IPS-15b (cell line): ENCODE measurements at regions not wholly inside any gene's neighbourhood (a gene's known extent, or its start where the extent isn't known, plus 50 kb on each side); places are given as distances from the start of the nearest gene placed in this dataset.
"Not testable (repeated sequence)": the region's sequence is repeated elsewhere in the genome, so short reads cannot be mapped to it uniquely, and the experiment has no call there.

Source experiments
- H3K27me3 ChIP-seq: one replicate; pipeline ENCODE4 v1.6.1; 2013; ENCODE audit warnings: low read length; ENCODE audit not compliant: control insufficient read depth, insufficient read depth
- H3K36me3 ChIP-seq: one replicate; pipeline ENCODE4 v1.6.1; 2013; ENCODE audit warnings: low read length; ENCODE audit not compliant: control insufficient read depth, insufficient read depth
- H3K4me1 ChIP-seq: one replicate; pipeline ENCODE4 v1.6.1; 2013; ENCODE audit warnings: mild to moderate bottlenecking, low read length; ENCODE audit not compliant: control insufficient read depth, insufficient read depth
- H3K4me3 ChIP-seq: one replicate; pipeline ENCODE4 v1.5.1; 2013; ENCODE audit warnings: low read depth, low read length
- H3K9ac ChIP-seq: one replicate; pipeline ENCODE4 v1.6.1; 2013; ENCODE audit warnings: low read depth, mild to moderate bottlenecking, low read length
- H3K9me3 ChIP-seq: one replicate; pipeline ENCODE4 v1.6.1; 2013; ENCODE audit warnings: mild to moderate bottlenecking, low read length; ENCODE audit not compliant: control insufficient read depth, insufficient read depth

GRCh38 chr3:152677491-152677890, 157.4 kb upstream of the P2RY1 start:
- H3K4me1 ChIP-seq = no peaks in the 10 kb centered on the region
- H3K4me3 ChIP-seq = no peak overlapping the region
- no peaks in the 10 kb centered on the region for H3K9me3 ChIP-seq
- H3K36me3 ChIP-seq = no peaks in the 10 kb centered on the region
- no peak overlapping the region for H3K9ac ChIP-seq
- H3K27me3 ChIP-seq = no peaks in the 10 kb centered on the region

GRCh38 chr3:152682477-152682876, 152.5 kb upstream of the P2RY1 start:
- H3K9me3 ChIP-seq = no peaks in the 10 kb centered on the region
- H3K9ac ChIP-seq = no peak overlapping the region
- no peak overlapping the region for H3K4me3 ChIP-seq
- H3K36me3 ChIP-seq = no peaks in the 10 kb centered on the region
- no peaks in the 10 kb centered on the region for H3K27me3 ChIP-seq
- H3K4me1 ChIP-seq = no peaks in the 10 kb centered on the region

- H3K9me3 ChIP-seq = no peaks in the 10 kb centered on the region
- H3K4me1 ChIP-seq = no peaks in the 10 kb centered on the region
- H3K9ac ChIP-seq = no peak overlapping the region
- H3K27me3 ChIP-seq = no peaks in the 10 kb centered on the region
- no peak overlapping the region for H3K4me3 ChIP-seq
- no peaks in the 10 kb centered on the region for H3K36me3 ChIP-seq
Measured at GRCh38 chr3:152683521-152683999, 151.4 kb upstream of the P2RY1 start.

GRCh38 chr3:152684279-152684678, 150.7 kb upstream of the P2RY1 start:
- H3K9ac ChIP-seq = no peak overlapping the region
- H3K27me3 ChIP-seq = no peaks in the 10 kb centered on the region
- no peaks in the 10 kb centered on the region for H3K36me3 ChIP-seq
- H3K9me3 ChIP-seq = no peaks in the 10 kb centered on the region
- no peak overlapping the region for H3K4me3 ChIP-seq
- no peaks in the 10 kb centered on the region for H3K4me1 ChIP-seq

- Histone ChIP-seq H3K27me3 (no peaks in the 10 kb centered on the region), H3K4me1 (no peaks in the 10 kb centered on the region), H3K9ac (no peak overlapping the region), H3K4me3 (no peak overlapping the region), H3K9me3 (no peaks in the 10 kb centered on the region), H3K36me3 (no peaks in the 10 kb centered on the region)
Measured at GRCh38 chr3:152688313-152688712, 146.6 kb upstream of the P2RY1 start.

GRCh38 chr3:152692326-152692725, 142.6 kb upstream of the P2RY1 start:
- H3K27me3 ChIP-seq, H3K4me3 ChIP-seq, H3K9ac ChIP-seq, H3K36me3 ChIP-seq, H3K9me3 ChIP-seq, H3K4me1 ChIP-seq: not testable (repeated sequence)

GRCh38 chr3:152693521-152694250, 141.2 kb upstream of the P2RY1 start:
- H3K36me3 ChIP-seq, H3K4me1 ChIP-seq, H3K9ac ChIP-seq, H3K9me3 ChIP-seq, H3K4me3 ChIP-seq, H3K27me3 ChIP-seq: not testable (repeated sequence)

- no peak overlapping the region for H3K9ac ChIP-seq
- H3K4me3 ChIP-seq = no peak overlapping the region
- H3K27me3 ChIP-seq = no peaks in the 10 kb centered on the region
- H3K9me3 ChIP-seq = no peaks in the 10 kb centered on the region
- H3K36me3 ChIP-seq = no peaks in the 10 kb centered on the region
- H3K4me1 ChIP-seq = no peaks in the 10 kb centered on the region
Measured at GRCh38 chr3:152695840-152696239, 139.1 kb upstream of the P2RY1 start.

- Histone ChIP-seq H3K36me3 (no peaks in the 10 kb centered on the region), H3K27me3 (no peaks in the 10 kb centered on the region), H3K9me3 (no peaks in the 10 kb centered on the region), H3K4me3 (no peak overlapping the region), H3K4me1 (no peaks in the 10 kb centered on the region), H3K9ac (no peak overlapping the region)
Measured at GRCh38 chr3:152696962-152697361, 138.0 kb upstream of the P2RY1 start.

- Histone ChIP-seq H3K4me3 (no peak overlapping the region), H3K9me3 (no peaks in the 10 kb centered on the region), H3K36me3 (no peaks in the 10 kb centered on the region), H3K4me1 (no peaks in the 10 kb centered on the region), H3K9ac (no peak overlapping the region), H3K27me3 (no peaks in the 10 kb centered on the region)
Measured at GRCh38 chr3:152703245-152703890, 131.6 kb upstream of the P2RY1 start.

GRCh38 chr3:152706991-152707713, 127.8 kb upstream of the P2RY1 start:
- no peak overlapping the region for H3K4me3 ChIP-seq
- H3K36me3 ChIP-seq = no peaks in the 10 kb centered on the region
- no peak overlapping the region for H3K9ac ChIP-seq
- H3K27me3 ChIP-seq = no peaks in the 10 kb centered on the region
- no peaks in the 10 kb centered on the region for H3K9me3 ChIP-seq
- H3K4me1 ChIP-seq = no peaks in the 10 kb centered on the region

GRCh38 chr3:152709659-152710058, 125.3 kb upstream of the P2RY1 start:
- H3K36me3 ChIP-seq = no peaks in the 10 kb centered on the region
- no peaks in the 10 kb centered on the region for H3K27me3 ChIP-seq
- no peak overlapping the region for H3K9ac ChIP-seq
- no peaks in the 10 kb centered on the region for H3K9me3 ChIP-seq
- no peaks in the 10 kb centered on the region for H3K4me1 ChIP-seq
- H3K4me3 ChIP-seq = no peak overlapping the region
